ENCODE measurements at regions not wholly inside any gene's neighbourhood (a gene's known extent, or its start where the extent isn't known, plus 50 kb on each side); places are given as distances from the start of the nearest gene placed in this dataset.
A peak's percentile ranks its signal among the peaks of the same experiment; 100 is the strongest.

DNA sequence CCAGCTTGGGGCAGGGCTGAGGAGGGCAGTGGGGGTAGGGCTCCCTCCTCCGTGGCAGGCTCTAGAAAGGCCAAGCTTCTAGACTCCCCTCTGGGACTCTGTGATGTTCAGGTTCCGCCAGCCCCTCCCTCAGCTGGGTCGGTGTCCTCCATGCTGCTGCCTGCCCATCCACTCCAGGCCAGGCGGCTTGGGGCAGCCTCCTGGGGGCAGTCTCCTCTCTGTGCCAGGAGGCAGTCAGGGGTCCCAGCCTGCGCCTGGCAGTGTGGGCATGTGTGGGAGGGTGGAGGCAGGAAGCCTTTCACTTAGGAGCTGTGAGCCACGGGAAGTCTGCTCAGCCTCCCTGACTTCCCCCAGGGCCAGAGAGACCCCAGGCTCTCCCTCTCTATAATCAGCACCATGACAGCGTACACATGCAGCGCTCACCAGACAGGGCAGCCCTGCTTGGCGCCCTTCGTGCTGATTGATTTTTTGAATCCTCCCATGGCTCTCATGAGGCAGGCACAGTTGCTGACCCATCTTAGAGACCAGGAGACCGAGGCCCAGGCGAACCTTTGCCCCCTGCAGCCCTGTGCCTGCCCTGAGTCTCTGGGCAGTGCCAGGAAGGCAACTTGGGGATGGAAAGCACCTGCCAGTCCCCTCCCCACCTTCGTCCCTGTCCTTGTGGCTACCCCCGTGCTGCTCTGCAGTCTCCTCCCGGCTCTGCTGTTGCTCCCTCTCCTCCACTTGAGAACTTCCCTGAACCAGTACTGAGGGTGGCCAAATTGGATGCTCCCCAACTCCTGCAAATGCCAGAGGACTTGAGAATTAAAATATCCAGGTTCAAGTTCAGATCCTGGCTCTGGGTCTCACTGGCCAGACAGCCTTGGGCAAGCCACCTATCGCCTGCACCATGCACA is 234.7 kb upstream of the GSE1 start:
- no peak for DNase-seq (ENCODE audit: low read depth)

- DNase-seq (ENCODE audit: low read depth), result no peak
These were observed 233.8 kb upstream of the GSE1 start for GRCh38 chr16:85379041-85380001.

- no peak for DNase-seq (ENCODE audit: low read depth)
These were observed 233.1 kb upstream of the GSE1 start for GRCh38 chr16:85380002-85380395.

DNA sequence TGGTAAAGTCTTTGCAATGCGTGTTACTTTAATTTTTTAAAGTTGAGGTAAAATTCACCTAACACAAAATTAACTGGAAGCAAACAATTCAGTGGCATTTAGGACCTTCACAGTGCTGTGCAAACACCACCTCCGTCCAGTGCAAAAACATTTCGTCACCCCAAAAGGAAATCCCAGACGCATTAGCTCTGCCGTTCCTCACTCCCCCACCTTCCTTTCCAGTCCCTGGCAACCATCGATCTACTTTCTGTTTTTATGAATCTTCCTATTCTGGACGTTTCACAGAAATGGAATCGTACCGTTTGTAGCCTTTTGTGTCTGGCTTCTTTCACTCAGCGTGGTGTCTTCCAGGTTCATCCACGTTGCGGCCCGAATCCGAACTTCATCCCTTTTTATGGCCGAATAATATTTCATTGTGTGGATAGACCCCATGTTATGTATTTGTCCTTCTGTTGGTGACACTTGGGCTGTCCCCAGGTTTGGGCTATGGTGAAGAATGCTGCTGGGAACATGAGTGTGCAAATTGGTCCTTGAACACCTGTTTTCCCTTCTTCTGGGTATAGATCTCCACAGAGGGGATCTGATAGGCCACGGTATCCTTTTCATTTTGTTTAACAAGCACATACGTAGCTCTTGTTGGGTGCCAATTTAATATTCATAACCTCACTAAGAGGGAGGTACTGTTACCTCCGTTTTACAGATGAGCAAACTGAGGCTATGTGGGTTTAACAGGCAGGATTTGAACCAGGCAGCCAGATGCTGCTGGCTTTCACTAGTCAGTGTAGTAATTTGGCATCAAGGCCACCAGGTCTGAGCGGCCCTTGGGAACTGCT is 232.0 kb upstream of the GSE1 start:
- DNase-seq (ENCODE audit: low read depth), result no peak

- DNase-seq (ENCODE audit: low read depth), result peak; percentile 27
These were observed 231.2 kb upstream of the GSE1 start for GRCh38 chr16:85381738-85382592.

- DNase-seq (ENCODE audit: low read depth), result no peak
These were observed 230.4 kb upstream of the GSE1 start for GRCh38 chr16:85382717-85383118.

- DNase-seq (ENCODE audit: low read depth), result no peak
These were observed 229.0 kb upstream of the GSE1 start for GRCh38 chr16:85383836-85384832.

GRCh38 chr16:85384833-85385462 is 228.2 kb upstream of the GSE1 start:
- DNase-seq (ENCODE audit: low read depth), result no peak

DNA sequence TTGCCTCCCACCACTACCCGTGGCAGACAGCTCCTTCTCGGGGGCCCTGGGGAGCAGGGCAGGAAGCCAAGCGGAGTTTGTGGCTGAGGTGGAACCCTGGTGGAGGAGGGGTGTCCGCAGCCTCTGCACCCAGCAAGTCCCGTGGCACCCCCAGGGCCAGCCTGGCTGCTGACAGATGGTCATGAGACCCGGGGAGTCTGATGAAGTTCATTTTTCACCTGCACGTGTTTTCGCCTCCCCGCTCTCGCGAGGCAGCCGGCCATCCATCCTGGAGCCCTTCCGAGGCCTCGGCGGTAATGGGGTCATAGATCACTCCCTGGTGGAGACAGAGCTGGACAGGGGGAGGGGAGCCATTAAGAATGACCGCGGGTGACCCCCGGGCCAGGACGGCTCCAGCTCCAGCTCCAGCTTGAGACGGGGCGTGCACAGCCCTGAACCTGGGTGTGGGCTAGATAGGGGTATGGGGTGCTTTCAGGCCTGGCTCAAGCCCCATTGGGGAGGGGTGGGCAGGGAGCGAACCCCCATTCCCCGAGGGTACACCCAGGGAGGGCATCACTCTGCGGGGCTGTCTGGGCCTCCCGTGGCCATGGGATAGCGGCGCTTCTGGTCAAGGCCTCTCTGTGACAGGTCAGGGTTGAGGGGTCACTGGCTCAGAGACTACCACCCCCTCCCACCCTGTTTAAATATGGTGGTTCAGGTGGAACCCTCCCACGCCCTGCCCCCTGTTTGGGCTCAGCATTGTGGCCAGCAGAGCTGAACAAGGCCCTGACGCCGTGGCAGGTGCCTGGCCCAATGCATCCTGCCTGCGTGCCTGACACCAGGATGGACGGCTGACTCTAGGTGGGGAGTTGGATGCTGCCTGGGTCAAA is 227.4 kb upstream of the GSE1 start:
- no peak for DNase-seq (ENCODE audit: low read depth)

DNA sequence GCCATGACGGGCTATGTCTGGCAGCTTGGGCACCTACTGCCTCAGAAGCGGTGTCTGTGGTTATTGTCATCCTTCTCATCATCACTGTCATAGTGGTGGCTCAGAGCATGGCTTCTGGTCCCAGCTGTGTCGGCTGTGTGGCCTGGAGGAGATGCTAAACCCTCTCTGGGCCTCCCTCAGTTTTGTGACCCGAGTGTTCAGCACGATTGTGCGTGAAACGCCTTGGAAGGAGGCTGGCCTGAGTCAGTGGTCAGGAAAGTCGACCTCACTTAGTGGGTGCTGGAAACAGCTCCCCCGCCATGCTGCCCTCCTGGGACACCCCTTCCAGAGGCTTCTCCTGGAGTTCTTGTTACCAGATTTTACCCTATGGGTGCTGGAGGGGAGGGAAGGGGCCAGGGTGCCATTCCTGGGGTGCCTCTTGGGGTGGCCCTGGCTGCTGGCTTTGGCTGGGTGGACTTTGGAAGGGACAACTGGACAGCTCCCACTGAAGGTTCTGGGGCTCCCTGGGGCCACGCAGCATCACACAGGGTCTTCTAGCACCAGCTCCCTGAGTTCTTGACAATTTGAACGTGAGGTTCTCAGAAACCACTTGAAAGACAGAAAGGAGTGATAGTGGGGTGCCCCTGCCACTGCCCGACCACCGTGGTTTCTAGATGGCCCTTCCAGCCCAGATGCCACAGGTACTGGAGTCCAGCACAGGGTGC is 226.5 kb upstream of the GSE1 start:
- DNase-seq (ENCODE audit: low read depth), result no peak

GRCh38 chr16:85387171-85387507 is 226.0 kb upstream of the GSE1 start:
- DNase-seq (ENCODE audit: low read depth), result no peak

GRCh38 chr16:85387731-85388295 is 225.3 kb upstream of the GSE1 start:
- DNase-seq (ENCODE audit: low read depth), result no peak

GRCh38 chr16:85389679-85390470 is 223.2 kb upstream of the GSE1 start:
- no peak for DNase-seq (ENCODE audit: low read depth)

DNA sequence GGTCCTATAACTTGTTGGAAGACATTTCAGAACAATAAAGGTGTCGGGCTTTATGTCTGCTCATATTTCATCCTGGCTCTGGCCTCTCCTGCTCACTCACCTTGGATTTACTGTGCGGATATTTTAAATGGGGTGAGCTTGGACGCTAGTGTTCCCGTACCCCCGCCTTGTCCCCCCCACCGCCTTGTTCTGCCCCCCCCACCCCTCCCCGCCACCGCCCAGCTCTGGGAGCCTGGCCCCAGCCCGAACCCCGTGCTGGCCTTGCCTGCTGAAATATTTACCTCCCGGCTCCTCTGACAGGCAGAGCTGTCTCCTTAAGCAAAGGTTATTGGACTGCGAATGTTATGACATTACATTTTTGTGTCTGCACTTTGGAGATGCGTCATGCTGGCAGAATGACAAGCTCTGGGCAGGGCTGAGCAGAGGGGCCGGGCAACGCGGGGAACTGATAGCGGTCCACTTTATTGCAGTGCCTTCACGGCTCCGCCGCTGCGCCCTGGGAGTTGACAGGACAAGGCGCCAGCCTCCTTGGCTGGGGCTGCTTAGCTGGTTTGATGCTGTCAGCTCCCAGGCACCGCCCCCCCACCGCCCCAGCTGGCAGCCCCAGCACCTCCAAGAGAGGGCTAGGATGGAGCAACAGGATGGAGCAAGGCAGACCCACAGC is 222.5 kb upstream of the GSE1 start:
- DNase-seq (ENCODE audit: low read depth), result peak; percentile 91

DNA sequence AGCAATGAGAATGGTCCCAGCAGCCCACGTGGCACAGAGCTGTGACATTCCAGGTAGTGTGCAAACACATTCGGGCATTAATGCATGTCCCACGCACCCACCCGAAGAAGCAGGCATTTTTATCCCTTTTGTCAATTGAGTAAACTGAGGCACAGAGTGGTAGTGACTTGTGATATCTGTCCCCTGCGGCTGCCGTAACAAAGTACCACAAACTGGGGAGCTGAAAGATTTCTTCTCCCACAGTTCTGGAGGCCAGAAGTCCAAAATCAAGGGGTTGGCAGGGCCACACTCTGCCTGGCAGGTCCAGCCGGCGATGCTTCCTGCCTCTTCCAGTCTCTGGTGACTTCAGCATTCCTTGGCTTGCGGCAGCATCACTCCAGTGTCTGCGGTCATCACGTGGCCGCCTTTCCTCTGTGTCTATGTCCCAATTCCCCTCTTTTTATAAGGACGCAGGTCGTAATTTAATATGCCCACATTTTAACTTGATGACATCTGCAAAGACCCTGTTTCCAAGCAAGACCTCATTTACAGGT is 221.9 kb upstream of the GSE1 start:
- DNase-seq (ENCODE audit: low read depth), result no peak
